KBM-7 (cell line): ENCODE measurements at regions not wholly inside any gene's neighbourhood (a gene's known extent, or its start where the extent isn't known, plus 50 kb on each side); places are given as distances from the start of the nearest gene placed in this dataset.

Experiments used
- DNase-seq: peaks from one replicate; pipeline ENCODE4 v3.0.0-alpha.2; 2015
- in situ Hi-C: fragments of 300-500 bp; cut with MboI; formaldehyde crosslinking; loops from 2 replicates; pipeline ENCODE4 v1.14.3; 2020; ENCODE audit warnings: low sequenced_read_pairs, low pct_unique_long_range_greater_than_20kb, mixed read lengths

- in situ Hi-C loops = no loop called here
- DNase-seq = no peak
Observed at GRCh38 chr10:131760416-131761166, 140.2 kb upstream of the PPP2R2D start.

- DNase-seq = no peak
- in situ Hi-C loops = no loop called here
Observed at GRCh38 chr10:131762789-131763696, 137.8 kb upstream of the PPP2R2D start.

- DNase-seq = no peak
- in situ Hi-C loops = no loop called here
Observed at GRCh38 chr10:131764929-131765328, 135.9 kb upstream of the PPP2R2D start.

- in situ Hi-C loops = no loop called here
- DNase-seq = no peak
Observed at GRCh38 chr10:131766096-131766495, 134.7 kb upstream of the PPP2R2D start.

GRCh38 chr10:131767716-131768115, 133.1 kb upstream of the PPP2R2D start:
- no peak for DNase-seq
- in situ Hi-C loops = no loop called here

- in situ Hi-C loops = no loop called here
- no peak for DNase-seq
Observed at GRCh38 chr10:131769571-131770410, 131.0 kb upstream of the PPP2R2D start.

- in situ Hi-C loops = no loop called here
- no peak for DNase-seq
Observed at GRCh38 chr10:131770946-131771633, 129.7 kb upstream of the PPP2R2D start.

- in situ Hi-C loops = no loop called here
- DNase-seq = no peak
Observed at GRCh38 chr10:131771634-131772358, 129.0 kb upstream of the PPP2R2D start.

- in situ Hi-C loops = no loop called here
- no peak for DNase-seq
Observed at GRCh38 chr10:131772441-131772840, 128.4 kb upstream of the PPP2R2D start.

GRCh38 chr10:131773370-131774343, 127.2 kb upstream of the PPP2R2D start:
- no peak for DNase-seq
- in situ Hi-C loops = no loop called here

GRCh38 chr10:131774681-131775085, 126.1 kb upstream of the PPP2R2D start:
- no peak for DNase-seq
- in situ Hi-C loops = no loop called here

- in situ Hi-C loops = no loop called here
- no peak for DNase-seq
Observed at GRCh38 chr10:131775433-131775832, 125.4 kb upstream of the PPP2R2D start.

- no peak for DNase-seq
- in situ Hi-C loops = no loop called here
Observed at GRCh38 chr10:131775833-131776232, 125.0 kb upstream of the PPP2R2D start.

- DNase-seq = no peak
- in situ Hi-C loops = no loop called here
Observed at GRCh38 chr10:131776496-131776895, 124.3 kb upstream of the PPP2R2D start.

- DNase-seq = peak; percentile 6
- in situ Hi-C loops = no loop called here
Observed at GRCh38 chr10:131777162-131777561, 123.6 kb upstream of the PPP2R2D start.

- DNase-seq = no peak
- in situ Hi-C loops = no loop called here
Observed at GRCh38 chr10:131777921-131778320, 122.9 kb upstream of the PPP2R2D start.

- in situ Hi-C loops = no loop called here
Observed at GRCh38 chr10:131778385-131778784, 122.4 kb upstream of the PPP2R2D start.

More at GRCh38 chr10:131778385-131778784, 122.4 kb upstream of the PPP2R2D start:
- DNase-seq = no peak
